ENCODE measurements at regions not wholly inside any gene's neighbourhood (a gene's known extent, or its start where the extent isn't known, plus 50 kb on each side); places are given as distances from the start of the nearest gene placed in this dataset.
"Not testable (repeated sequence)": the region's sequence is repeated elsewhere in the genome, so short reads cannot be mapped to it uniquely, and the experiment has no call there.

DNA sequence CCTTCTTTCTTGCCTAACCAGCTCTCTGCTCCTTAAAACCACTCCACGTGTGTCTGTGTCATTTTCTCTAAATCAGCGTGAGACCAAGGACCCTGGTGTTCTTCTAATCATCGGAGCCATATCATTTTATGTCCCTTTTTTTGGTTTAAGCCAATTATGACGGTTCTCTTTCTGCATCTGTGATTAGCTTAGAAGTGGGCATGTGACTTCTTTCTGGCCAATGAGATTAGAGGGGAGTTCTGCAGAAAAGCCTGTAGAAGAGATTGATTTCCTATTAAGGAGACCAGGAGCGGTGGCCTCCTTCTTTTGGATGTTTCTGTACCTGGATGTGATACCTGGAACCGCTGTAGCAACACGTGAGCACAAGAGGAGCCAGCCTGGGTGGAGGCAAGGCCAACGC lies 97.5 kb upstream of the PABPC3 start:
- 73 to 84% (median 80%) methylated on average over 8 of the region's 8 CpGs for WGBS, 4 donors
- intact Hi-C loops (cut with DNase I): no loop called here
- H3K27me3 ChIP-seq: peaks cover 8% of the 10 kb centered on the region

DNA sequence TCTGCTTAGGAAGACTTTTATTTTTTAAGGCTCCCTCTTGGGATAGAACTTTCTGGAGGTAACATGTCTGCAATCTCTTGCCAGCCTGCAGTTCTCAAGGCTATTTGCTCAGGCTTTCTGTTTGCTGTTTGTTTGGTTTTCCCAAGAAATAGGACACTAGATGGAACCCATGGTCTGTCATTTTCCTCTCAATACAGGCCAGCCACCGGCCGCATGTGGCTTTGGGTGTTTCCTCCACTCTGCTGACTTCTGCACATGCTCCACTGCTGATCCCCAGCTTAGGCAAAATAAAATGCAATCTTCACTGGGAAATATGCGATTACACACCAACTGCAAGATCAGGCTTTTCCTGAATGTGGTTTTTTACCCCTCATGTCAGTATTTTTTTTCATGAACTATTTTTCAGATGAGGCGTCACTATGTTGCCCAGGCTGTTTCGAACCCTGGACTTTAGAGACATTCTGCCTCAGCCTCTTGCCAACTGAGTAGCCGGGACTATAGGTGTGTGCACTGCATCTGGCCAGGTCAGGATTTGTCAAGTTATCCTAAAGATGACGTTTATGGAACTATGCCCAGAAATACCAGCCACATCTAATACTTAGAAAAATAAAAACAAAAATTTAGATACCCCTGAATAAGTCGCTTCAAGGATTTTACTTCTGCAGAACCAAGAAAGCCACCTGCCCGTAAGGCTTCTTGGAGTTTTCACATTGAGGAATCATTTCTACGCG lies 94.3 kb upstream of the PABPC3 start:
- 64 to 68% (median 67%) methylated on average over 11 of the region's 11 CpGs for WGBS, 4 donors
- no peak for DNase-seq
- H3K27ac ChIP-seq: no peak overlapping the region
- TF ChIP-seq, protein P1, sequence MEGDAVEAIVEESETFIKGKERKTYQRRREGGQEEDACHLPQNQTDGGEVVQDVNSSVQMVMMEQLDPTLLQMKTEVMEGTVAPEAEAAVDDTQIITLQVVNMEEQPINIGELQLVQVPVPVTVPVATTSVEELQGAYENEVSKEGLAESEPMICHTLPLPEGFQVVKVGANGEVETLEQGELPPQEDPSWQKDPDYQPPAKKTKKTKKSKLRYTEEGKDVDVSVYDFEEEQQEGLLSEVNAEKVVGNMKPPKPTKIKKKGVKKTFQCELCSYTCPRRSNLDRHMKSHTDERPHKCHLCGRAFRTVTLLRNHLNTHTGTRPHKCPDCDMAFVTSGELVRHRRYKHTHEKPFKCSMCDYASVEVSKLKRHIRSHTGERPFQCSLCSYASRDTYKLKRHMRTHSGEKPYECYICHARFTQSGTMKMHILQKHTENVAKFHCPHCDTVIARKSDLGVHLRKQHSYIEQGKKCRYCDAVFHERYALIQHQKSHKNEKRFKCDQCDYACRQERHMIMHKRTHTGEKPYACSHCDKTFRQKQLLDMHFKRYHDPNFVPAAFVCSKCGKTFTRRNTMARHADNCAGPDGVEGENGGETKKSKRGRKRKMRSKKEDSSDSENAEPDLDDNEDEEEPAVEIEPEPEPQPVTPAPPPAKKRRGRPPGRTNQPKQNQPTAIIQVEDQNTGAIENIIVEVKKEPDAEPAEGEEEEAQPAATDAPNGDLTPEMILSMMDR (IDR thresholded peaks at IDR 0.05): no peak
- TF ChIP-seq POLR2A (IDR thresholded peaks at IDR 0.05): no peak
- no peak overlapping the region for H3K4me3 ChIP-seq
- H3K9me3 ChIP-seq (replicated peaks in 1 of 3): no peaks in the 10 kb centered on the region
- no peaks in the 10 kb centered on the region for H3K4me1 ChIP-seq (replicated peaks in 1 of 2)
- H3K36me3 ChIP-seq (replicated peaks in 1 of 2): no peaks in the 10 kb centered on the region
- intact Hi-C loops (cut with DNase I): no loop called here
- H3K27me3 ChIP-seq: peaks cover 8% of the 10 kb centered on the region

More for the DNA sequence above, 97.5 kb upstream of the PABPC3 start:
- H3K4me1 ChIP-seq (replicated peaks in 1 of 2): no peaks in the 10 kb centered on the region
- H3K36me3 ChIP-seq (replicated peaks in 1 of 2): no peaks in the 10 kb centered on the region
- TF ChIP-seq, protein P1 (IDR thresholded peaks at IDR 0.05): no peak
- no peak for TF ChIP-seq POLR2A (IDR thresholded peaks at IDR 0.05)
- H3K9me3 ChIP-seq (replicated peaks in 1 of 3): no peaks in the 10 kb centered on the region
- H3K27ac ChIP-seq: no peak overlapping the region
- H3K4me3 ChIP-seq: no peak overlapping the region
- DNase-seq: no peak

DNA sequence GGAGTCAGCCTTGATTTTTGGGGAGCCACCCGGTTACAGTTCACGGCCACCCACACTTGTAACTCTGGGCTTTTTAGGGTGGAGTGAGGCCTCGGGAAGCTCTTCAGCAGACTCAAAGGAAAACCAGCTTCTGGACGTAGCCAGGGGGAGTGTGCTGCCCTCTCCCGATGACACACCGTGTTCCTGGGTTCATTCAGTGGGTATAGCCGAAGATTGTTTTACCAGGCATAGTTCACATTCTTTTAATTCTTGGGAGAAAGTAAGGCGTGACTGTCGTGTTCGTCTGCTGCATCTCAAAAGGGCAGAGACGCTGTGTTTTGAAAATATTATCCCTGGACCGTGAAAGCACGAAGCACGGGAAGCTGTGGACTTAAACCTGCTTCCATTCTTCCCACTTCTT lies 93.6 kb upstream of the PABPC3 start:
- H3K4me1 ChIP-seq (replicated peaks in 1 of 2); H3K4me3 ChIP-seq; H3K36me3 ChIP-seq (replicated peaks in 1 of 2); intact Hi-C loops (cut with DNase I); H3K27ac ChIP-seq; H3K9me3 ChIP-seq (replicated peaks in 1 of 3); DNase-seq; H3K27me3 ChIP-seq: not testable (repeated sequence)
- 32 to 47% (median 39%) methylated on average over 14 of the region's 14 CpGs for WGBS, 4 donors

DNA sequence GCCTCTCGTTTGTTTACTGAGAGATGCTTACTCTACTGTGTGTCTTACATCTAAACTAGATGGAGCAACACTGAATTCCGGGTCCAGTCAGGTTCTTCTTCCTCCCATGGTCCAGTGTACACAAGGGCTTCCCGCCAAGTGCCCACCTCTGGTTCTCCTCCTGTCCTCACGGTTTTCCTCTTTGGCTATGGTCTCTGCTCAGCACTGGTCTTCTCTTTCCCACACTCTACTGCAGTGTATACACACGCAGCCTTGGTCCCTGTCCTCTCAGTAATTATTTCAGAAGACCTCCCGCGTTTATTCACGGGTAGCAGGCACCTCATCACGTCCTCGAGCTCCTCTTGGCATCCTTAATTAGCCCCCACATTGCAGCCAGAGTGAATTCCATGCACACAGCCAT lies 91.4 kb upstream of the PABPC3 start:
- H3K27ac ChIP-seq; intact Hi-C loops (cut with DNase I); H3K36me3 ChIP-seq (replicated peaks in 1 of 2); H3K4me3 ChIP-seq; DNase-seq; H3K4me1 ChIP-seq (replicated peaks in 1 of 2); H3K27me3 ChIP-seq; H3K9me3 ChIP-seq (replicated peaks in 1 of 3): not testable (repeated sequence)
- 59 to 78% (median 64%) methylated on average over 3 to 4 of the region's 10 CpGs for WGBS, 4 donors

DNA sequence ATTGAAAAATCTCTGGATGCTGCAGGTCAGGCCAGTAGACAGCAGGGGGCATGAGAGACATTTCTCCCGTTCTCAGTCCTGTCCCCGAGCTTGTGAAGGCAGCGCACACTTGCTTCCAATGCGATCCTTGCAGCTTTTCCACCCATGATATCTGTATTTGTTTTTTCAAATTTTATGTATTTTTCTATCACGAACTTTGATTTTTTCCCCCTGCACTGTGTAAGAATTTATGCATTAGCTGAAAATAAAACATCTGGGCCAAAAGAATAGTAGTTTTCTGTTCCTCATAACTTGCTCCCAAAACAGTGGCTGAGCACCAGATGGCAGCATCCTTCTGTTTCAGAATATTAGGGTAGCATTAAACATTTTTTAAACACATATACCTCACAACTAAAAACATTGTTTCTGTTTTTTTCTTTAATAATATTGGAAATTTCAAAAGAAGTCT lies 90.9 kb upstream of the PABPC3 start:
- TF ChIP-seq, protein P1 (IDR thresholded peaks at IDR 0.05): peak in 5 of 6 experiments; percentile 13 to 61 (median 38)
- H3K27me3 ChIP-seq; DNase-seq; intact Hi-C loops (cut with DNase I); H3K27ac ChIP-seq; H3K36me3 ChIP-seq (replicated peaks in 1 of 2); H3K9me3 ChIP-seq (replicated peaks in 1 of 3); H3K4me1 ChIP-seq (replicated peaks in 1 of 2); H3K4me3 ChIP-seq: not testable (repeated sequence)
- 0 to 3% (median 1%) methylated on average over 4 to 5 of the region's 5 CpGs for WGBS, 4 donors

DNA sequence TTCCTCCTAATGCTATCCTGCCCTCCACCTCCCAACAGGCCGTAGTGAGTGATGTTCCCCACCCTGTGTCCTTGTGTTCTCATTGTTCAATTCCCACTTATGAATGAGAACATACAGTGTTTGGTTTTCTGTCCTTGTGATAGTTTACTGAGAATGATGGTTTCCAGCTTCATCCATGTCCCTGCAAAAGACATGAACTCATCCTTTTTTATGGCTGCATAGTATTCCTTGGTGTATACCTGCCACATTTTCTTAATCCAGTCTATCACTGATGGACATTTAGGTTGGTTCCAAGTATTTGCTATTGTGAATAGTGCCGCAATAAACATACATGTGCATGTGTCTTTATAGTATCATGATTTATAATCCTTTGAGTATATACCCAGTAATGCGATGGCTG lies 88.5 kb upstream of the PABPC3 start:
- H3K27me3 ChIP-seq; H3K27ac ChIP-seq; DNase-seq; H3K9me3 ChIP-seq (replicated peaks in 1 of 3); H3K4me1 ChIP-seq (replicated peaks in 1 of 2); intact Hi-C loops (cut with DNase I); H3K36me3 ChIP-seq (replicated peaks in 1 of 2); H3K4me3 ChIP-seq: not testable (repeated sequence)
- WGBS, 4 donors: 88 to 91% (median 90%) methylated on average over 3 of the region's 3 CpGs

DNA sequence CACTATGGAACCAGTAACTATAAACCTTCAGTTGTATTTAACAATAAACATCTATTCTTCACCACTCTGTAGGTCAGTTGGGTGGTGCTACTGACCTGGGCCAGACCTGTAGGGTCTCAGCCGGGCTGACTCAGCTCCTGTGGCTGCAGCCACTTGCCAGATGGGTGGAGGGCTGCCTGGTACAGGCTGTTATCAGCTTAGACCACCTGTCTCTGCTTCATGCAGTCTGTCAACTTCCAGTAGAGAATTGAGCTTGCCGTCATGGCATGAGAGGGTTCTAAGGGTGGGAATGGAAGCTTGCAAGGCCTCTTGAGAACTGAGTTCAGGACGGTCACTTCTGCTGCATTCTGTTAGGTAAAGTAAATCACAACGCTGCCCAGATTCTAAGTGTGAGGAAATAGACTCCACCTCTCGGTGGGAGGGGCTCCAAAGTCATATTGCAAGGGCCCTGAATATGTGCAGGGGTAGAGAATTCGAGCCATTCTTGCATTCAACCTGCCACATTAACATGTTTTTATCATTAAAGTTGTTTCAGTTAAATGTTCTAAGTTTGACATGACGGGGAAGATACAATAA lies 81.5 kb upstream of the PABPC3 start:
- H3K27ac ChIP-seq; H3K27me3 ChIP-seq; DNase-seq; H3K9me3 ChIP-seq (replicated peaks in 1 of 3); H3K36me3 ChIP-seq (replicated peaks in 1 of 2); intact Hi-C loops (cut with DNase I); H3K4me3 ChIP-seq; H3K4me1 ChIP-seq (replicated peaks in 1 of 2): not testable (repeated sequence)
- WGBS, 4 donors: 59 to 75% (median 63%) methylated on average over 6 to 7 of the region's 7 CpGs

DNA sequence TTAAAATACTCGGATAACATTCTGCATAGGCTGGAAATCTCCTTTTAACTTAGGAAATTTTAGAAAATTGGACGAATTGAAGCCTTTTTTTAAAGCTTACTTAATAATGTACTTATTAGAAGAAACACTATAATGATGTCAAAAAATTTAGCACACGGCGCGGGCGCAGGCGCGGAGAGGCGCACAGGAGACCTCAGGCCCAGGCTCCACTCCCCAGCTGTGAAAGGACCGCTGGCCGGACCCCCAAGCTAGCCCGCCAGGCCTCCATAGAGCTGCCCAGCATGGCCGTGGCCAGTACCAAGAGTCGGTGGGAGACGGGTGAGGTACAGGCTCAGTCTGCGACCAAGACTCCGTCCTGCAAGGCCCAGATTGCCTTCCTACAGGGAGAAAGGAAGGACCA lies 78.8 kb upstream of the PABPC3 start:
- H3K27me3 ChIP-seq; H3K4me3 ChIP-seq; intact Hi-C loops (cut with DNase I); H3K4me1 ChIP-seq (replicated peaks in 1 of 2); DNase-seq; H3K9me3 ChIP-seq (replicated peaks in 1 of 3); H3K36me3 ChIP-seq (replicated peaks in 1 of 2); H3K27ac ChIP-seq: not testable (repeated sequence)
- WGBS, 4 donors: 85 to 90% (median 87%) methylated on average over 11 to 17 of the region's 17 CpGs

All from adrenal gland (tissue), 9 donors.